ENCODE measurements at regions not wholly inside any gene's neighbourhood (a gene's known extent, or its start where the extent isn't known, plus 50 kb on each side); places are given as distances from the start of the nearest gene placed in this dataset.

GRCh38 chr7:153002572-153002971, 243.0 kb downstream of the ACTR3B start:
- Histone ChIP-seq H3K27ac (no peak overlapping the region), H3K36me3 (replicated peaks) (no peaks in the 10 kb centered on the region), H3K4me3 (ENCODE audit: low read depth, low read length) (no peak overlapping the region), H3K27me3 (replicated peaks) (no peaks in the 10 kb centered on the region)
- DNase-seq: no peak
- TF ChIP-seq CTCF (IDR thresholded peaks at IDR 0.05; ENCODE audit: low read depth, low read length, missing control alignments): no peak
- in situ Hi-C loops (cut with HindIII; ENCODE audit: low pct_ligation_motif_present, low sequenced_read_pairs): no loop called here

GRCh38 chr7:153004341-153004740, 244.8 kb downstream of the ACTR3B start:
- Histone ChIP-seq H3K4me3 (ENCODE audit: low read depth, low read length) (no peak overlapping the region), H3K27me3 (replicated peaks) (no peaks in the 10 kb centered on the region), H3K27ac (no peak overlapping the region), H3K36me3 (replicated peaks) (no peaks in the 10 kb centered on the region)
- in situ Hi-C loops (cut with HindIII; ENCODE audit: low pct_ligation_motif_present, low sequenced_read_pairs): no loop called here
- no peak for TF ChIP-seq CTCF (IDR thresholded peaks at IDR 0.05; ENCODE audit: low read depth, low read length, missing control alignments)
- no peak for DNase-seq

GRCh38 chr7:153005750-153006435, 246.3 kb downstream of the ACTR3B start:
- TF ChIP-seq CTCF (IDR thresholded peaks at IDR 0.05; ENCODE audit: low read depth, low read length, missing control alignments): no peak
- in situ Hi-C loops (cut with HindIII; ENCODE audit: low pct_ligation_motif_present, low sequenced_read_pairs): no loop called here
- DNase-seq: no peak
- H3K36me3 ChIP-seq (replicated peaks): no peaks in the 10 kb centered on the region
- H3K27me3 ChIP-seq (replicated peaks): no peaks in the 10 kb centered on the region
- H3K27ac ChIP-seq: no peak overlapping the region
- no peak overlapping the region for H3K4me3 ChIP-seq (ENCODE audit: low read depth, low read length)

- Histone ChIP-seq H3K27me3 (replicated peaks) (no peaks in the 10 kb centered on the region), H3K36me3 (replicated peaks) (no peaks in the 10 kb centered on the region), H3K4me3 (ENCODE audit: low read depth, low read length) (no peak overlapping the region), H3K27ac (no peak overlapping the region)
- no peak for TF ChIP-seq CTCF (IDR thresholded peaks at IDR 0.05; ENCODE audit: low read depth, low read length, missing control alignments)
- in situ Hi-C loops (cut with HindIII; ENCODE audit: low pct_ligation_motif_present, low sequenced_read_pairs): no loop called here
- DNase-seq: no peak
Measured at GRCh38 chr7:153006452-153006851, 246.9 kb downstream of the ACTR3B start.

- no peak for DNase-seq
- in situ Hi-C loops (cut with HindIII; ENCODE audit: low pct_ligation_motif_present, low sequenced_read_pairs): no loop called here
- H3K27ac ChIP-seq: no peak overlapping the region
Measured at GRCh38 chr7:153006911-153007310, 247.4 kb downstream of the ACTR3B start.

More at GRCh38 chr7:153006911-153007310, 247.4 kb downstream of the ACTR3B start:
- Histone ChIP-seq H3K27me3 (replicated peaks) (no peaks in the 10 kb centered on the region), H3K36me3 (replicated peaks) (no peaks in the 10 kb centered on the region), H3K4me3 (ENCODE audit: low read depth, low read length) (no peak overlapping the region)
- TF ChIP-seq CTCF (IDR thresholded peaks at IDR 0.05; ENCODE audit: low read depth, low read length, missing control alignments): no peak

Measured in brain microvascular endothelial cell (primary cell).